MG63 (cell line): ENCODE measurements at regions not wholly inside any gene's neighbourhood (a gene's known extent, or its start where the extent isn't known, plus 50 kb on each side); places are given as distances from the start of the nearest gene placed in this dataset.
"Not testable (repeated sequence)": the region's sequence is repeated elsewhere in the genome, so short reads cannot be mapped to it uniquely, and the experiment has no call there.

Experiments
- DNase-seq: peaks from one replicate; pipeline ENCODE4 v3.0.0-alpha.2; 2020
- H3K27me3 ChIP-seq: fragments of 250-450 bp; sonication (Bioruptor Pico); 2 replicates; pipeline ENCODE4 v1.5.1; 2020; ENCODE audit warnings: mild to moderate bottlenecking, moderate library complexity
- H3K36me3 ChIP-seq: fragments of 250-450 bp; sonication (Bioruptor Pico); 2 replicates; pipeline ENCODE4 v1.5.1; 2020; ENCODE audit warnings: mild to moderate bottlenecking, moderate library complexity
- H3K4me3 ChIP-seq: fragments of 250-450 bp; sonication (Bioruptor Pico); 2 replicates; pipeline ENCODE4 v1.5.1; 2020; ENCODE audit warnings: mild to moderate bottlenecking, moderate library complexity
- H3K9me3 ChIP-seq: fragments of 250-450 bp; sonication (Bioruptor Pico); 2 replicates; pipeline ENCODE4 v1.5.1; 2020; ENCODE audit warnings: mild to moderate bottlenecking, moderate library complexity

DNA sequence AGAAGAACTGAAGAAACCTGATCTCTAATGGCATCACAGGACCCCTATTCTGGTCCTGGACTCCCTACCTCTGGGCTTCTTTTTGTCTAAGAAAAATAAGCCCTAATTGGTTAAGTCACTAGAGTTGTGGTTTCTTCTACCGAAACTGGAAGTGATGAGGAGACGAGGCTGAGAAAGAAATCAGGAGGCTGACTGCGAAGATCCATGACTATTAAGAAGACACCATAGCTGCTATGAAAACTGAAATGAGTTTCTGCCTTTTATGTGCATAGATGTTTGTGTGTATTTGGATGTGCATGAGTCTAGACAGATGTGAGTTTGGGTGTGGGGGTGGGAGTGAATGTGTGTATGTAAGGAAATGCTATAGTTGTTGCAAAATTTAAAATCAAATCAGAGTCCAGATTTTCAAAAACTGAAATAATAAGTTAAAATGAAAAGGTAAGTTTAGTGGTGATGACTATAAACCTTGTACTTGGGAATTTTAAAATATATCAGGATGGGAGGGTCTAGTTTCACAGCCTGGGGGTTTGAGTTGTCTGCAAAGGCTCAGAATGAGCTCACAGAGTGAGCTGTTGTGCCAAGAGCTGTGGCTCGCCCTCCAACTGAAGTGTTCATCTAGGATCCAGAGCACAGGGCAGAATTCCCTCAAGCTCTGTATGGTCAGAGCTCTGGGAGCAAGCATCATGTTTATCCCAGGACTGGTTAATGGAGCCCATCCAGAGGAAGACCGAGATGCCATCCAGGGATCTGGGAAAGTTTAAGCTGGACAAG lies 94.9 kb downstream of the VCPKMT start:
- H3K27me3 ChIP-seq = no peaks in the 10 kb centered on the region
- DNase-seq = no peak
- H3K9me3 ChIP-seq = peaks cover 13% of the 10 kb centered on the region
- H3K36me3 ChIP-seq = no peaks in the 10 kb centered on the region
- no peak overlapping the region for H3K4me3 ChIP-seq

DNA sequence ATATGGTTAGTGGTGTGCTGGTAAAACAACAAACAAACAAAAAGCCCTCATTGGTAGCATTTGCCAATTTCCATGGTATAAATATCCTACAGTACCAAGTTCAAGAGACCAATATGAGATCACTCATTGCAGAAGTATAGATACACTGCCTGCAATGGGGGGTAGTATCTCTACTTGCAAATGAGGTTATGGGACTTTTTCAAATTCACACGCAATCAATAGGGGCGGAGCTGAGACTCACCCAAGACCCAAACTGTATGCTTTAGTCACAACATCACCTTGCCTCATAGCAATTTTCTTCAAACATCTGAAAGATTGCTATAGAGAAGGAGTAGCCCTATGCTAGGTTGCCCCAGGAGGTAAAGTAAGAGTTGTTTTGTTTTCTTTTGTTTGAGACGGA lies 93.7 kb downstream of the VCPKMT start:
- Histone ChIP-seq H3K27me3 (no peaks in the 10 kb centered on the region), H3K4me3 (no peak overlapping the region), H3K36me3 (no peaks in the 10 kb centered on the region), H3K9me3 (peaks cover 13% of the 10 kb centered on the region)
- DNase-seq = no peak

DNA sequence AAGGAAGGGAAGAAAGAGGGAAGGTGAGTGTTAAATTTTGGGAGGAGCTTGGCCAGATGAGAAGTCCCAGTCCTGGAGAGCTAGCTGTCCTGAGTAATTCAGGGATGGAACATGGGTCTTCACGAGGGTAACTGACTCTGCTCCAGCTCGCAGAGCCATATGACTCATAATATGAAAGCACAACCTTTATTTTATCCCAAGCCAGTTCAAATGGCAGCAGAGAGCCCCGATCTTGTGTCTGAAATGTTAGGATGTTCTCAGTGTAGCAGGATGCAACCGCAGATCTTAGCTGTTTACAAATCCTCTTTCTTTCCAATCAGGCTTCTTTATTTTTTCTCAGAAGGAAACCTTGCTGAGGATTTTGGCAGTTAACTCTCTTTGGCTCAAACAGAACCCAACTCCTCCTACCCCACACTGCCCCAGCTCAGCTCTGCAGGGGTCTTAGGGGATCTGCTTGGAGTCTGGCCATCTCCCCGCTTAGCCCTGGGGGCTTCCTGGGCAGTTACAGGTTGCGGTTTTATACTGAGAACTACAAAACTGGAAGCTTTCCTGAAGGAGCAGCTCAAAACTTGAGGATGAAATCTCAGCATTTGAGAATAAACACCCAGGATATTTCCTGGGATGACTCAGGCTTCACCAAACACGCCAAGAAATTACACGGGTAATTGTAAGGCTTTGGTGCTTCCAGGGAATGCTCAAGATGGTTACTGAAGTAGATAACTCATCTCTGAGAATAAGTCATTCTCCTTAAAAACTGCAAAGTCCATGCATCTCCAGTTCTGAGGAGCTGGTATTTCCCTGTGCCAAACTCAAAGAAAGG lies 92.5 kb downstream of the VCPKMT start:
- Histone ChIP-seq H3K36me3 (no peaks in the 10 kb centered on the region), H3K27me3 (no peaks in the 10 kb centered on the region), H3K4me3 (no peak overlapping the region), H3K9me3 (peaks cover 13% of the 10 kb centered on the region)
- peak; percentile 70 for DNase-seq

DNA sequence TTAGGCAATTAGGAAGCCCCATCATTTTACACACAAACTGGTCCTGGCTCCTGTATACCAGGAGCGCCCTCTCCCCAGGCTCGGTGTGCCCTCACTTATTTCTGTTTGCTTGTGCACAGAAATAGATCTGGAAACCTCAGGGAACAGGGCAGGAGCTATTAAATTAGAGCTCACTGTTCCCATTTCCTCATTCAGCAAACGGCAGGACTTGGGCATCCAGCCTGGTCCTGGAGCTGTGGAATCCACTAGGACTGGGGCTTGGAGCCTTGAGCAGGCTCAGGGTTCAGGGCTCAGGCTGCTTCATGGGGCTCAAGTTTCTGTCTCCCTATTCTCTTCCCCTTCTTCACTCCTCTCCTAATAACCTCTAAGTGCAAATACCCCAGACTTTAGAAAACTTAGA lies 91.3 kb downstream of the VCPKMT start:
- H3K27me3 ChIP-seq = no peaks in the 10 kb centered on the region
- DNase-seq = no peak
- no peaks in the 10 kb centered on the region for H3K36me3 ChIP-seq
- H3K9me3 ChIP-seq = peaks cover 13% of the 10 kb centered on the region
- no peak overlapping the region for H3K4me3 ChIP-seq

DNA sequence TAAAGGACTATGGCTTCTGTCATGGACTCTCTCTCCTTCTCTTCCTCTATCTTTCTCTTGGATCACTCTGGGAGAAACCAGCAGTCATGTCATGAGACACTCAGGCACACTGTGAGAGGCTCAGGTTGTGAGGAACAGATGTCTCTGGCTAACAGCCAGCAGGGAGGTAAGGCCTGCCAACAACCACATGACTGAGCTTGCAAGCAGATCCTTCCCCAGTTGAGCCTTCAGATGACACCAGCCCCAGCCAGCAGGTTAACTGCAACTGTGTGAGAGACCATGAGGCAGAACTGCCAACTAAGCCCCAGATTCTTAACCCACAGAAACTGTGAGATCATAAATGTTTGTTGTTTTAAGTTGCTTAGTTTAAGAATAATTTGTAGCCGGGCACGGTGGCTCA lies 90.6 kb downstream of the VCPKMT start:
- Histone ChIP-seq H3K27me3 (no peaks in the 10 kb centered on the region), H3K4me3 (no peak overlapping the region), H3K9me3 (peaks cover 13% of the 10 kb centered on the region), H3K36me3 (no peaks in the 10 kb centered on the region)
- peak; percentile 34 for DNase-seq

DNA sequence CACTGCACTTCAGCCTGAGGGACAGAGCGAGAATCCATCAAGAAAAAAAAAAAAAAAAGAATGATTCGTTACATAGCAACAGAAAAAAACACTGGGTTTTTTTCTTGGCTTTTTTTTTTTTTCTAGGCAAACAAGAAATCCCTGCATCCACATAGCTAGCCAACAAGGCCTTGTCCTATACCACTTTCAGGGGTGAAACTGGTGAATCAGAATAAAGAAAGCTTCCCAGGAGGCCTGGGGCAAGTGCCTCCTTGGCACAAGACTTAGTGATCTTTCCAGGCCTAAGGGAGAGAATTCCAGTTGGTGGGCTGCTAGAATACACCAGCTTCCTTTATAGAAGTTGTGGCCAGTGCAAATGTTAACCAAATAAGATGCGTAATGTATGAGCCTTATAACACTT lies 90.0 kb downstream of the VCPKMT start:
- DNase-seq = no peak

DNA sequence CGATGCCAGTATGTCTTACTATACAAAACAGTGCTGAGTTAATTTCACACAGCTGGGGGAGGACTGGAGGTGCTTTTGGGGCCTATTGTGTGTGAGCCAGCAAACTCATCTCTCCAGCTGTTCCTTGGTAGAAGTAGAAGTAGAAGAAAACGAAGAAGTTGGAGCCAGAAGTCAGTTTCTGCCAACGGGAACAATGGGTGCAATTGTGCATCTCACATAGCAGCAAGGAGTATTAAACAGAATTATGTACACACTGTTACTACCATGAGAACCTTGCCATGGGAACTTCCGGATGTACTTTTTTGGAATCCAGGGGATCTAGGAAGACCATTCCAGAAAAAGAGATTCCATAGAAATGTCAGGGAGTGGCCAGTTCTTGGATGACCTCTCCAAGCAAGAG lies 88.6 kb downstream of the VCPKMT start:
- H3K36me3 ChIP-seq = no peaks in the 10 kb centered on the region
- DNase-seq = peak; percentile 21

More for the DNA sequence above, 90.0 kb downstream of the VCPKMT start:
- H3K9me3 ChIP-seq = peaks cover 13% of the 10 kb centered on the region
- no peaks in the 10 kb centered on the region for H3K27me3 ChIP-seq
- no peaks in the 10 kb centered on the region for H3K36me3 ChIP-seq
- H3K4me3 ChIP-seq = no peak overlapping the region

DNA sequence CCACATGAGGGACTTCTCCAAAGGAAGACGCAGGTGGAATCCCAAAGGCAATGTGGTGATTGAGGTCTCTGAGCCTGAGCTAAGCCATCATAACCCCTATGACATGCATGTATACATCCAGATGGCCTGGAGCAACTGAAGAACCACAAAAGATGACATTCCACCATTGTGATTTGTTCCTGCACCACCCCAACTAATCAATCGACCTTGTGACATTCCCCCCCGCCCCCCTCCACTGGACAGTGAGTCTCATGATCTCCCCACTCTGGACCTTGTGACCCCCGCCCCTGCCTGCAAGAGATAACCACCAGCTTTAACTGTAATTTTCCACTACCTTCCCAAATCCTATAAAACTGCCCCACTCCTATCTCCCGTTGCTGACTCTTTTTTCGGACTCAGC lies 87.9 kb downstream of the VCPKMT start:
- no peaks in the 10 kb centered on the region for H3K36me3 ChIP-seq
- H3K4me3 ChIP-seq = no peak overlapping the region
- no peaks in the 10 kb centered on the region for H3K27me3 ChIP-seq
- DNase-seq = no peak
- peaks cover 9% of the 10 kb centered on the region for H3K9me3 ChIP-seq

More for the DNA sequence above, 88.6 kb downstream of the VCPKMT start:
- Histone ChIP-seq H3K4me3 (no peak overlapping the region), H3K9me3 (peaks cover 9% of the 10 kb centered on the region), H3K27me3 (no peaks in the 10 kb centered on the region)

DNA sequence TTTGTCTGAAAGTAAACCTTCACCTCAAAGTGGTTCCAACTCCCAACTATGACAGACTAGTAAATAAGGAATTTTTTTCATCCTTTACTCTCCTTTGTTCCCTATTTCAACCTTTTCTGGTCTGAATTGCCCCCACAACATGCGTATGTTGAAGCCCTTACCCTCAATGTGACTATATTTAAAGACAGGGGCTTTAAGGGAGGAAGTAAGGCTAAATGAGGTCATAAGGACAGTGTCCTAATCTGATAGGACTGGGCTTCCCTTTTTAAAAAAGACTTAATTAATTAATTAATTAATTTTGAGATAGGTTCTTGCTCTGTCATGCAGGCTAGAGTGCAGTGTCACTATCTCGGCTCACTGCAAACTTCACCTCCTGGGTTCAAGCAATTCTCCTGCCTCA lies 86.3 kb downstream of the VCPKMT start:
- Histone ChIP-seq H3K9me3 (peaks cover 9% of the 10 kb centered on the region), H3K4me3 (no peak overlapping the region), H3K36me3 (no peaks in the 10 kb centered on the region), H3K27me3 (no peaks in the 10 kb centered on the region)
- DNase-seq = no peak

DNA sequence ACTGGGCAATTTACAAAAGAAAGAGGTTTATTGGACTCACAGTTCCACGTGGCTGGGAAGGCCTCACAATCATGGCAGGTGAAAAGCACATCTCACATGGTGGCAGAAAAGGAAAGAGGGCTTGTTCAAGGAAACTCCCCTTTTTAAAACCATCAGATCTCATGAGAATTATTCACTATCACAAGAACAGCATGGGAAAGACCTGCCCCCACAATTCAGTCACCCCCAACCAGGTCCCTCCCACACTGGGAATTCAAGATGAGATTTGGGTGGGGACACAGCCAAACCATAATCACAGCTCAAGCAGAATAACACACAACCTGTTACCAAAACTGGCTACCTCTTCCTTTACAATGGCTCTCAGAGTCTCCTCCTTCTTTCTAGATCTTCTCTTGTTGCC lies 85.5 kb downstream of the VCPKMT start:
- DNase-seq, H3K9me3 ChIP-seq, H3K36me3 ChIP-seq, H3K27me3 ChIP-seq, H3K4me3 ChIP-seq: not testable (repeated sequence)

DNA sequence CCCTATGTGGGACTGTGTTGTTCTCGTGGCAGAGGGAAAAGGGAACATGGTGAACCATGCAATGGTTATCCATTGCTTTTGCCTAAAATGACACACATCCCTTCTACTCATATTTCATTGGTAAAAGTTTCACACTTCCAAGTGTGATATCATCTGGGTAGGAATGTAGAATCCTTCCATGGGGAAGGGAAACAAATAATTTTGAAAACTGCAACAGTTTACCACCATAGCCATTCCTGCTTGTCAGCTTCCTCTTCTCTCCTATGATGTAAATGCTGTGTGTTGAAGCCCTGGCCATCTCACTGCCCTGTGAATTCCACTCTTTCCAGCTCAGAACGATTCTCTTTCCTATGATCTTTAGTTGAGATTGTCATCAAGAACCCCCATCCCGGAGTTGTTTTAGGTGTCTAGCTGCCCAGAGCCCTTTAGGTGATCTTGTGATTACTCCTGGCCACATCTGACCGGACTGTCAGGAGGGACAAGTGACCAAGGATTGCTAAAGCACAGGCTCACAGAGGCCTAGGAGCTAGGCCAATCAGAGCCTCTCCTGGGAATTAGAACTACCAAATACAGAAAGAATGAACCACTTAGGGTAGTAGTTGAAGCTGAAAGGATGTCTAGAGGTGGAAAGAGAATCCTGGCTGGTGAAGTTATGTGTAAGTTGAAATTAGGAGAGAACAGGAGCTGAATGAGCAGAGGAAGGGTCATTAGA lies 84.6 kb downstream of the VCPKMT start:
- Histone ChIP-seq H3K27me3 (no peaks in the 10 kb centered on the region), H3K36me3 (no peaks in the 10 kb centered on the region), H3K4me3 (no peak overlapping the region), H3K9me3 (no peaks in the 10 kb centered on the region)
- no peak for DNase-seq

DNA sequence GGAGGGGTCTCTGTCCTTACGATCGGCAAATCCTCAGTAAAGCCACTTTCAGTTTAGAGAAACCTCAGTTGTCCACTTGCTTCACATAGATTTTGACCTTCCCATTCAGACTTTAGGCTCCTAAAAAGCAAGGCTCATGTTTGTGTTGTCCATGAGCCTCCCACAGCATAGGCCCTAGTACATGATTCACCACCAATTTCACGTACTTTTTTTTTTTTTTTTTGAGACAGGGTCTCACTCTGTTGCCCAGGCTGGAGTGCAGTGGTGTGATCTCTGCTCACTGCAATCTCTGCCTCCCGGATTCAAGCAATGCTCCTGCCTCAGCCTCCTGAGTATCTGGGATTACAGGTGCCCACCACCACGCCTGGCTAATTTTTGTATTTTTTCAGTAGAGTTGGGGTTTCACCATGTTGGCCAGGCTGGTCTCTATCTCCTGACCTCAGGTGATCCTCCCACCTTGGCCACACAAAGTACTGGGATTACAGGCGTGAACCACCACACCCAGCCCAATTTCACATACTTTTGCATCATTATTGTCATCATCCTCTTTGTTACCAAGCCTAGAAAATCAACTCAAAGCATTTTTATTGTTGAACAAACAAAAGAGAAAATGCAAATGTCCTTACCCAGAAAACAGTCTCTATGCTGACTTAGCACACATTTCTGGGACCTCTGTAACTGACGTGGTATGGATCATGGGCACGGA lies 83.8 kb downstream of the VCPKMT start:
- not testable (repeated sequence) for H3K27me3 ChIP-seq, DNase-seq, H3K9me3 ChIP-seq, H3K4me3 ChIP-seq, H3K36me3 ChIP-seq

DNA sequence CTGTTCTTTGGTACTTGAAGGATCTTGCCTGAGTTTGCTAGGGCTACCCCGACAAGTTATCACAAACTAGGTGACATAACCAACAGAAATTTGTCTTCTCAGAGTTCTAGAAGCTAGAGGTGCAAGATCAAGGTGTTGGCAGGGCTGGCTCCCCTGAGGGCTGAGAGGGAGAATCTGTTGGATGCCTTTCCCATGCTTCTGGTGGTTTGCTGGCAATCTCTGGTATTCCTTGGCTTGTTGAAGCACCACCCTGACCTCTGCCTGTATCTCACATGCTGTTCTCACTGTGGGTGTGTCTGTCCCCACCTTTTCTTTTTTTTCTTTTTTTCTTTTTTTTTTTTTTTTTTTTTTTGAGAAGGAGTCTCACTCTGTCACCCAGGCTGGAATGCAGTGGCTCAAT lies 81.2 kb downstream of the VCPKMT start:
- Histone ChIP-seq H3K9me3 (no peaks in the 10 kb centered on the region), H3K27me3 (no peaks in the 10 kb centered on the region), H3K36me3 (no peaks in the 10 kb centered on the region), H3K4me3 (no peak overlapping the region)
- DNase-seq = no peak

DNA sequence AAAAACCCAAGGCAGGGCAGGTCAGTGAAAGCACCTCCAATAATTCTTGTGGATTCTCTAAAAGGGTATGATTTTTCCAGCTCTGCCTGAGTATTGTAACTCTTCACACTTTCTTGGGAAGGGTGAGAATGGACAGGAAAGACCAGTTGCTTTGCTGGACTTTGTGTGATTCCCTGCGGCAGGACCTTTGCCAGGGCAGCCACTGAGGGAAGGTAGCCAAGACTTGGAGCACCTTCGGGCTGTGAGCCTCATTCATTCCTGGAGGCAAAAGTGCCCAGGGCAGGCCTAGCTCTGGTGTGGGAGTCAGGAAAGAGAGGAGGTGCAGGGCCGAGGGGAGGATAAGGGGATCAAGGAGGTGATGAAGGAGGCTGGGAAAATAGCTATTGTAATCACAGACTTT lies 80.2 kb downstream of the VCPKMT start:
- H3K9me3 ChIP-seq = no peaks in the 10 kb centered on the region

DNA sequence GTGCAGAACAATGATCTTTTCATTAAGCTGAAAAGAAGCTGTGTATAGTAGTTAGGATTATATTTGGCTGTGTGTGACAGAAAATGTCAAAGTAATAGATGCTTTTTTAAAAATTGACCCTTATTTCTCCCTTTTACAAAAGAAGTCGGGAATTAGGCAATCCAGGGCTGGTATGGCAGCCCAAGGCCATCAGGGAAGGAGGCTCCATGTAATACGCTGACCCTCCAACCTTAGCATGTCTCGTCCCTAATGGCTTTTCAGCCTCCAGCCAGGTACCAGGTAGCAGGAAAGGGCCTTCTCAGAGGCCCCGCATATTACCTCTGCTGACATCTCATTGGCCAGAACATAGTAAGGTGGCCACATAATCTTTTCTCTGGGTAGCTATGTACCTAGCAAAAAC lies 79.7 kb downstream of the VCPKMT start:
- no peak for DNase-seq
- H3K27me3 ChIP-seq = no peaks in the 10 kb centered on the region
- H3K36me3 ChIP-seq = no peaks in the 10 kb centered on the region
- no peaks in the 10 kb centered on the region for H3K9me3 ChIP-seq
- no peak overlapping the region for H3K4me3 ChIP-seq

More for the DNA sequence above, 80.2 kb downstream of the VCPKMT start:
- H3K27me3 ChIP-seq = no peaks in the 10 kb centered on the region
- no peaks in the 10 kb centered on the region for H3K36me3 ChIP-seq
- no peak overlapping the region for H3K4me3 ChIP-seq
- no peak for DNase-seq

DNA sequence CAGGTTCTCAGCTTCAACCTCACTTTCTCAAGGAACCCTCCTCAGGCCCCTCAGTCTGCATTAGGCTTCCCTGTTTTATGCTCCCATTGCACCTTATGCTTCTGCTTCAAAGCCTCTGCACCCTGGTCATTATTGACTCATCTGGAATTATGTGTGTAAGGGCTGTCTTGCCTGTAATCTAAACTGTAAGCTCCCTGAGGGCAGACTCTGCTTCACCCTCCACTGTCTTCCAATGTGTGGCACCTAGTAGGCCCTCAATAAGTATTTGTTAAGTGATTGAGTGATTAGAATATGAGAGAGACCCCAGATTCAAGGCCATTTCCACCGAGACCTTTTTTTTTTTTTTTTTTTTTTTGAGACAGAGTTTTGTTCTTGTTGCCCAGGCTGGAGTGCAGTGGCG lies 79.1 kb downstream of the VCPKMT start:
- H3K36me3 ChIP-seq = no peaks in the 10 kb centered on the region
- no peak for DNase-seq
- no peak overlapping the region for H3K4me3 ChIP-seq
- no peaks in the 10 kb centered on the region for H3K27me3 ChIP-seq
- no peaks in the 10 kb centered on the region for H3K9me3 ChIP-seq

DNA sequence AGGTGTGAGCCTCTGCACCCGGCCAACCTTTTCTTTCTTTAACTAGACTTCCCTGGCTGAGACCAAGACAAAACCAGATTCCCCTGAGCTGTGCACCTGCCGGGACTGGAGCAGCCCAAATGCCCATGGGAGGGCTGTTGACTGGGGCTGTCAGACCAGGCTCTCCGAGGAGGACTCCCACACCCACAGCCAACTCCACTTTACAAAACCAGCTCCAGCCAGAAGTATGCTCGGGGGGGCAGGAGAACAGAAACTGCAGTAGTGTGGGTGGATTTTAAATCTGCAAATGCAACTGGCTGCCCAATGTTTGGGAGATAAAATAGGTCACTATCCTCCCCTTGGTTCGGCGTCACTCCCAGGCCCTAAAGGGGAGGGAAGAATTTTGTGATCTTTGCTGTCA lies 78.5 kb downstream of the VCPKMT start:
- no peak for DNase-seq
- Histone ChIP-seq H3K36me3 (no peaks in the 10 kb centered on the region), H3K9me3 (no peaks in the 10 kb centered on the region), H3K27me3 (no peaks in the 10 kb centered on the region), H3K4me3 (no peak overlapping the region)
